Stimulated activated CD8-positive, alpha-beta memory T cell treated with anti-CD3 and anti-CD28 coated beads, Interleukin-4, amount 100 ng/mL, for 1 hour (primary cell): ENCODE measurements at regions not wholly inside any gene's neighbourhood (a gene's known extent, or its start where the extent isn't known, plus 50 kb on each side); places are given as distances from the start of the nearest gene placed in this dataset.

ENCODE experiments used
- DNase-seq, 2 donors: peaks; one replicate each; pipeline ENCODE4 v3.0.0-alpha.2; 2020; ENCODE audit warnings: low read depth in 2 of 2, low spot score in 1 of 2

DNA sequence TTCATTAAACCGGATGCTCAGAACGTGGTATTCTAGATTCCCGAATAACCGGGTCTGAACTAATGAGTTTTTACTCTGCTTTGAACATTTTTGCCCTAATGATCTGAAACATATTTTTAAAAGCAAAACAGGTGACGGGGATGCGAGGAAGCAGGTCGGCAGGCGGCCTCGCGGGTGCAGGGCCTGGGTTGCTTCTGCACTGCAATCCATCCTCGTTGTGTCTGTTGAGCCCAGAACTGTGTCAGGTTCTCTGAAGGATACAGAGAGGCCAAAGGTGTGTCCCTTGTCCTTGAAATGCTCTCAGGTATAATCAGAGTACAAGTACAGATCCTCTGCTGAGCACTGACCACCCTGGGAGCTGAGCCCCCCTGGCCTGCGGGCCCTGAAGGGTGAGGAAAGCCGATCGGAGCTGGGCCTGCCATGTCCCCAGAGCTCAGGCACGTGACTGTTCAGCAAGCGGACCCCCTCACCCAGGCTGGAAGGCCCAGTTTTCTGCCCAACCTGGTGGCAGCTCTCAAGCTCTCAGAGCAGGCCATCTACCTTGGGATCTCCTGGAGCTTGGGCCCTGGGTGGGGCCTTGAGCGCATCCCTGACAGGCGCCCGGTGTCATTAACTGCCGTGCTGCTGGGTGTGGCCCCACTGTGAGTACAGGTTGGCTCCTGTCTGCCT is 151.8 kb downstream of the OLFM1 start:
- no peak for DNase-seq

DNA sequence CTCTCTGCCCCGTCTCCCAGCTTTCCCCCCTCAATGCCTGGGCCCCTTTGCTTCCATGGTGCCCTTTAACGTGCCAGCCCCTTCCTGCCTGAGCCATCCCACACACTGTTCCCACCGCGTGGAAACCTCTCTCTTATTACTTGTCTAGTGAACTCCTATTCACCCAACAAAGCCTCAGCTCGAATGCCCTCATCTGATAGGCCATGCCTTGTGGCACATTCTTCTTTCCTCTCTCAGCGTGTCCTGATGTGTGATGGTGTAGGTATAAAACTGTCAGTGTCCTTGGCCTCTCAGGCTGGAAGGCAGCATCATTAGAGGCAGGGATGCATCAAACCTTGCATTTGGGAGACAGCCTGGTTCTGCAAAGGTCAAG is 152.3 kb downstream of the OLFM1 start:
- DNase-seq, result no peak

DNA sequence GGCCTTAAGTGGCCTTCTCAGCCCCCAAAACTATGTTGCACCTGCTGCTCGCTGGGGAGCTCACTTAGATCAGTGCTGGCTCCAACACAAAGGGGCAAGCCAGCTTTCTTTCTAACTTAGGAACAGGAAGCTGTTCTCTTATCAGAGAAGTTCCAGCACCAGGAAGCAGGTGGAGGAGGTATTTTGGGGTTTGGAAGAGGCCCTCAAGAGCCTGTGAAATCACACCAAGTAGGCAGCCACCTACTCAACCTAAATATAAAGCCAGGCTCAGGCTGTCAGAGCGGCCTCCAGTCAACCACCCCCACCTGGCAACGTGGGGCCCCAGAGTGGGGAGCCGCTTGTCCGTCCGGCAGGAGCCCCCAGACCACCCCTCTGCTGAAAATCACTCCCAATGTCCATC is 152.8 kb downstream of the OLFM1 start:
- no peak for DNase-seq

DNA sequence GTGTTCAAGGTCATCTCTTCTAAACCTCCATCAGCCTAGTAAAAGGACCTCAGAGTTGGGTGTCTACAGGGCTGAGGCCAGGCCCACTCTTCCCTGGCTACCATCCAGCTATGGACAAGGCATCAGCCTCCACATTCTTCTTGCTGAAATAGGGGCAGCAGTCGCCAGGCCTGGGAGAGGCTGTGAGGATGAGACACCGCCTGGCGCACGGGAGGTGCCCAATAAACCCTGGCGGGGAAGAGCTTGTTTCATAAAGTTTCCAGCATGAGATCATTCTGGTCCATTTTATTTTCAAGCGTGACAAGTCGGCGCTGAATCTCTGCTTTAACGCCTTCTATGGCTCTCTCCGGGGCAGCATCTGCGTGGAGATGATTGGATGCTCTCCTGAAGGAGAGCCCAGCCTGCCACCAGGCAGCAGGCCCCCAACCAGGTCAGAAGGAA is 153.4 kb downstream of the OLFM1 start:
- DNase-seq, result no peak

GRCh38 chr9:135241381-135242048 is 154.0 kb downstream of the OLFM1 start:
- no peak for DNase-seq

DNA sequence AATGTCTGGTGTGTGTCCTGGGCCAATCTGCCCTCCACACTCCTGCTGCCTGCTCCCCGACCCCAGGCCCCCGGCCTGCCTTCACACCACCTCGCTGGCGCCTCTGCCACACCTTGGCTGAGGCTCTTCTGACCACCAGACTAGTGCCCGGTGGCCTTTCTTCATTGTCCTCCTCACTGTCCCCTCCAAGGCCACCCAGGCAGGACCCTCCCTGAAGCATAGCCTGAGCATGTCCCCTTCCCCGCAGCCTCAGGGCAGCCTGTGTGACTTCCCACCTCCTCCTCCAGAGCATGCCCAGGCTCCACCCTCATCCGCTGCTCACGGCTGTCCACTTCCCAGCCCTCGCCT is 154.6 kb downstream of the OLFM1 start:
- no peak for DNase-seq

- DNase-seq, result no peak
These were observed 154.9 kb downstream of the OLFM1 start for GRCh38 chr9:135242406-135242805.

- DNase-seq, result no peak
These were observed 156.0 kb downstream of the OLFM1 start for GRCh38 chr9:135243201-135244190.

- no peak for DNase-seq
These were observed 157.1 kb downstream of the OLFM1 start for GRCh38 chr9:135244271-135245221.

DNA sequence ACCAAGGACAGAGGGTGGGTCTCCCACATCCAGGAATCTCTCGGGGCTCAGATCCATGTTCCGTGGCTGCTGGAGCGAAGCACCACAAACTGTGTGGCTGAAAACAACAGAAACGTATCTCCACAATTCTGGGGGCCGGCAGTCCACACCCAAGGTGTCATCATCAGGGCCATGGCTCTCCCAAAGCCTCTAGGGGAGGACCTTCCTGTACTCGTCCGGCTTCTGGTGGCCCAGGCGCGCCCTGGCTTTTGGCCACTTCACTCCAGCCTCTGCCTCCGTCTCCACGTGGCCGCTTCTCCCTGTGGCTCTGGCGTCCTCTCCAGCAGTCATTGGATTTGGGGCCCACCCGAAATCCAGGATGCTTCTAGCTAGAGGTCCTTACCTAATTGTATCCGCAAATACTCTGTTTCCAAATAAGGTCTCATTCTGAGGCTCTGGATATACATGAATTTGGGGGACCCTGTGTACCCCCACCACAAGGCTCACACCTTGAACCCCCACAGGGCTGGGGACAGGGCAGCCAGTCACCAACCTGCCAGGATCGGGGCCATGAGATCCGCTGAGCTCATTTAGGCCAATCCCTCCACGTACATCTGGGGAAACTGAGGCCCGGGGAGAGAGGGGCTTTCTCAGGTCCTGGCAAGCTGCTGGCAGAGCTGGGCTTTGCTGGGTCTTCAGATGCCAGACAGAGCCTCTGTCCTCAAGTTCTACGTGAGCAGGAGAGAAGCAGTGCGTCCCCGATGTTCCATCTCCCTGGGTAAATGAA is 158.2 kb downstream of the OLFM1 start:
- no peak for DNase-seq

DNA sequence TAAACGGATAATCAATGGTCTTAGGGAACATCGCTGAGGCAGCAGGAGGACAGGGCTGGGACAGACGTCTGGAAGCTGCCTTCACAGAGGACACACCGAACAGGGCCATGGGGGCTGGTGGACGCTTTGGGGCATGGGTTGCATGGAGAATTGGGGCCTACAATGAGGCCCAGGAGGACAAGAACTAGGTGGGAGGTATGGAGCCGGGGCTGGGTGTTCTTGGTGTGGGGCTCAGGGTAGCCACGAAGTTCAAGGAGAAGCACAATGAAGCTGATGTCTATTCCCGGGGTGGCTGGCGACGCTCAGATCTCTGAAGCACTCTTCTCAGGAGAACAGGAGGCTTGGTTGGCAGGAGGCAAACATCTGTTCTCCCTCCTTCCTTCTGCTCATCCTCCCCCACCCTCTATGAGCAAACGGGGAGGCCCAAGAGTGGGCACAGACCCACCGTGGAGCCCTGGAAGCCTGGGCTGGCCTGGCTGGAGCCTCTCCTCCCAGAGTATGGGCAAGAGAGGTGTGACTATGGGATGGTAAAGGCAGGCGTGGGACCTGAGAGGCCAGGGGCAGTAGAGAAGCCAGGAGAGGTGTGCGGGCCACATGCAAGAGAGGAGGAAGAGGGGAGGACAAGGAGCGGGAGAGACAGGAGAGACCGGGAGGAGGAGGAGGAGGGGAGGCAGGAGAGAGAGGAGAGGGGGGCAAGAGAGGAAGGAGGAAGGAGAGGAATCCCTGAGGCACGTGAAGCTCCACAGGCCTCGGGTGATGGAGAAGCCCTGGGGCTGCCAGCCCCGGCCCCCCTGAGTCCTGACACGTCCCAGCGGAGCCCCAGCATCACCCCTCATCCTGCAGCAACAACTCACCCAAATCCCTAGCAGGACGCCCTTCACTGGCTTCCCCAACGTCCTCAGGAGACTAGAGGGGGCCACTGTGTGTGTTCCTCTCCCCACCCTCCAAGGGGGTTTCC is 159.1 kb downstream of the OLFM1 start:
- DNase-seq, result no peak

GRCh38 chr9:135247227-135247930 is 159.9 kb downstream of the OLFM1 start:
- DNase-seq, result no peak

- DNase-seq, result no peak
These were observed 160.6 kb downstream of the OLFM1 start for GRCh38 chr9:135248111-135248510.

- no peak for DNase-seq
These were observed 161.3 kb downstream of the OLFM1 start for GRCh38 chr9:135248721-135249120.

GRCh38 chr9:135249191-135249590 is 161.7 kb downstream of the OLFM1 start:
- DNase-seq, result no peak

- DNase-seq, result no peak
These were observed 162.2 kb downstream of the OLFM1 start for GRCh38 chr9:135249711-135250110.

- DNase-seq, result no peak
These were observed 163.9 kb downstream of the OLFM1 start for GRCh38 chr9:135251331-135251761.
